GM12864 (cell line): ENCODE measurements at regions not wholly inside any gene's neighbourhood (a gene's known extent, or its start where the extent isn't known, plus 50 kb on each side); places are given as distances from the start of the nearest gene placed in this dataset.
"Not testable (repeated sequence)": the region's sequence is repeated elsewhere in the genome, so short reads cannot be mapped to it uniquely, and the experiment has no call there.

Experiments
- DNase-seq: peaks from one replicate; pipeline ENCODE4 v3.0.0-alpha.2; 2011; ENCODE audit warnings: low read depth
- H3K4me3 ChIP-seq: 2 replicates; pipeline ENCODE4 v1.5.1; 2011; ENCODE audit warnings: mild to moderate bottlenecking, low read depth, low read length, control low read depth
- TF ChIP-seq, protein P1 (sequence below): IDR thresholded peaks from 2 replicates; pipeline ENCODE4 v1.5.1; 2011; ENCODE audit warnings: low read depth, mild to moderate bottlenecking, moderate library complexity, low read length, control low read depth, inconsistent platforms; ENCODE audit errors: missing control alignments

DNA sequence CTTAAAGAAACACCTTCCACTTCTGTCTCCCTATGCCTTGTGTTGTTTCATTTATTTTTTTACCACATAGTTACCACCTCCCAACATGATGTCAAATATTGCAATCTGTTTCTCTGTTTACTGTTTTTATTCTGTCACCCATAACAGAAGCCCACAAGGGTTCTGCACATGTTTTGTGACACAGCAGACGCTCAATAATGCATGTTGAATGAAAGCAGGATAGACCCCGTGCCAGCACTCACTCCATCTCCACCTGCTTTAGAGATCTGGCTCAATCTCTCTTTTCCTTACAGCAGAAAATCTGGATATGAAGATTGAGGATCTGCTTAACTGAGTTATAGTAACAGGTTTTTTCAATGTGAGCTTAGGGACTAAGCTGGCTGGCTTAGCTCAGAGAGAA lies 116.8 kb upstream of the NUDT10 start:
- H3K4me3 ChIP-seq, result no peak overlapping the region
- TF ChIP-seq, protein P1, sequence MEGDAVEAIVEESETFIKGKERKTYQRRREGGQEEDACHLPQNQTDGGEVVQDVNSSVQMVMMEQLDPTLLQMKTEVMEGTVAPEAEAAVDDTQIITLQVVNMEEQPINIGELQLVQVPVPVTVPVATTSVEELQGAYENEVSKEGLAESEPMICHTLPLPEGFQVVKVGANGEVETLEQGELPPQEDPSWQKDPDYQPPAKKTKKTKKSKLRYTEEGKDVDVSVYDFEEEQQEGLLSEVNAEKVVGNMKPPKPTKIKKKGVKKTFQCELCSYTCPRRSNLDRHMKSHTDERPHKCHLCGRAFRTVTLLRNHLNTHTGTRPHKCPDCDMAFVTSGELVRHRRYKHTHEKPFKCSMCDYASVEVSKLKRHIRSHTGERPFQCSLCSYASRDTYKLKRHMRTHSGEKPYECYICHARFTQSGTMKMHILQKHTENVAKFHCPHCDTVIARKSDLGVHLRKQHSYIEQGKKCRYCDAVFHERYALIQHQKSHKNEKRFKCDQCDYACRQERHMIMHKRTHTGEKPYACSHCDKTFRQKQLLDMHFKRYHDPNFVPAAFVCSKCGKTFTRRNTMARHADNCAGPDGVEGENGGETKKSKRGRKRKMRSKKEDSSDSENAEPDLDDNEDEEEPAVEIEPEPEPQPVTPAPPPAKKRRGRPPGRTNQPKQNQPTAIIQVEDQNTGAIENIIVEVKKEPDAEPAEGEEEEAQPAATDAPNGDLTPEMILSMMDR, result no peak
- DNase-seq, result no peak

GRCh38 chrX:51242212-51242611 lies 90.4 kb upstream of the NUDT10 start:
- H3K4me3 ChIP-seq, result no peak overlapping the region
- TF ChIP-seq, protein P1, result no peak
- DNase-seq, result no peak

- no peak overlapping the region for H3K4me3 ChIP-seq
- TF ChIP-seq, protein P1, result no peak
- DNase-seq, result no peak
Observed at GRCh38 chrX:51257490-51257889, 75.1 kb upstream of the NUDT10 start.

GRCh38 chrX:51262271-51262670 lies 70.4 kb upstream of the NUDT10 start:
- H3K4me3 ChIP-seq, DNase-seq: not testable (repeated sequence)

GRCh38 chrX:51272638-51273037 lies 60.0 kb upstream of the NUDT10 start:
- TF ChIP-seq, protein P1, result no peak
- H3K4me3 ChIP-seq, result no peak overlapping the region

GRCh38 chrX:51281758-51282318 lies 50.8 kb upstream of the NUDT10 start:
- TF ChIP-seq, protein P1, result no peak
- DNase-seq, result no peak
- H3K4me3 ChIP-seq, result no peak overlapping the region

More at GRCh38 chrX:51272638-51273037, 60.0 kb upstream of the NUDT10 start:
- DNase-seq, result no peak
